A549 (cell line): ENCODE measurements at regions not wholly inside any gene's neighbourhood (a gene's known extent, or its start where the extent isn't known, plus 50 kb on each side); places are given as distances from the start of the nearest gene placed in this dataset.
A peak's percentile ranks its signal among the peaks of the same experiment; 100 is the strongest.

Experiments used
- ATAC-seq, 2 experiments: fragments of 200-7000 bp in 1 of 2; fragments of >200 bp in 1 of 2; cut with Nextera tagmentation in 1 of 2; cut with Tn5 transposase in 1 of 2; 3 replicates each; pipeline versions ENCODE4 v1.8.0 to v1.9.1; 2018 to 2020; ENCODE audit warnings: mild to moderate bottlenecking in 1 of 2, moderate library complexity in 1 of 2
- CTCF ChIA-PET: fragments of 300-600 bp; sonication (Branson Sonifier 250); formaldehyde crosslinking; extraction: SDS; loops from one replicate; lab custom pipeline; 2021; ENCODE audit warnings: antibody characterized with exemption, inconsistent platforms; lab: Yijun Ruan, JAX
- POLR2A ChIA-PET: fragments of 350-600 bp; formaldehyde crosslinking; extraction: SDS; loops from one replicate; lab custom pipeline; 2021; ENCODE audit warnings: antibody characterized with exemption, inconsistent platforms; lab: Yijun Ruan, JAX
- DNase-seq, 2 experiments: peaks; one replicate each; pipeline versions ENCODE4 v3.0.0 to v3.0.0-alpha.2; 2011 to 2016; ENCODE audit warnings: low read depth in 1 of 2, low spot score in 1 of 2
- FAIRE-seq: peaks from 2 replicates; lab custom pipeline; 2011; peaks lifted over from hg19 to GRCh38; lab: Jason Lieb, UNC
- H3K27ac ChIP-seq, 2 experiments: fragments of >200 bp; sonication (Bioruptor Twin); formaldehyde crosslinking; 3 replicates each; pipeline ENCODE4 v1.5.1; 2016 to 2017
- H3K4me1 ChIP-seq: fragments of >200 bp; sonication (Bioruptor Twin); formaldehyde crosslinking; 3 replicates; pipeline ENCODE4 v1.6.1; 2016
- H3K4me2 ChIP-seq: fragments of >200 bp; sonication (Bioruptor Twin); formaldehyde crosslinking; 3 replicates; pipeline ENCODE4 v1.6.1; 2016
- H3K4me3 ChIP-seq: fragments of >200 bp; sonication (Bioruptor Twin); formaldehyde crosslinking; 3 replicates; pipeline ENCODE4 v1.5.1; 2016
- H3K9me3 ChIP-seq: fragments of >200 bp; sonication (Bioruptor Twin); formaldehyde crosslinking; 3 replicates; pipeline ENCODE4 v1.6.1; 2016
- BHLHE40 ChIP-seq: IDR thresholded peaks from 2 replicates; pipeline ENCODE4 v1.6.1; 2012; ENCODE audit warnings: low read depth, low read length, inconsistent platforms
- CBX8 ChIP-seq: fragments of 200-600 bp; sonication (generic); IDR thresholded peaks from 2 replicates; pipeline ENCODE4 v1.6.1; 2016
- CHD2 ChIP-seq: fragments of 150-350 bp; IDR thresholded peaks from 2 replicates; pipeline ENCODE4 v1.6.1; 2014; ENCODE audit warnings: low read length; ENCODE audit not compliant: partially characterized antibody
- EHMT2 ChIP-seq: fragments of 200-600 bp; sonication (generic); IDR thresholded peaks from 2 replicates; pipeline ENCODE4 v1.6.1; 2016; ENCODE audit warnings: antibody characterized with exemption, low read depth, mild to moderate bottlenecking, moderate library complexity
- FOSB ChIP-seq: fragments of 250-450 bp; sonication (Bioruptor Pico); IDR thresholded peaks from 2 replicates; pipeline ENCODE4 v1.5.0; 2020; ENCODE audit warnings: mild to moderate bottlenecking, moderate library complexity
- FOXS1 ChIP-seq: fragments of 250-450 bp; sonication (Bioruptor Pico); IDR thresholded peaks from 2 replicates; pipeline ENCODE4 v1.5.0; 2020; ENCODE audit warnings: mild to moderate bottlenecking, moderate library complexity
- HEYL ChIP-seq: fragments of 250-450 bp; sonication (Bioruptor Pico); IDR thresholded peaks from 2 replicates; pipeline ENCODE4 v1.8.0; 2021; ENCODE audit warnings: mild to moderate bottlenecking, moderate library complexity
- HOXB13 ChIP-seq: fragments of 250-450 bp; sonication (Bioruptor Pico); IDR thresholded peaks from 2 replicates; pipeline ENCODE4 v1.5.0; 2020; ENCODE audit warnings: low read depth, mild to moderate bottlenecking, moderate library complexity
- HOXB5 ChIP-seq: fragments of 250-450 bp; sonication (Bioruptor Pico); IDR thresholded peaks from 2 replicates; pipeline ENCODE4 v1.5.0; 2020; ENCODE audit warnings: mild to moderate bottlenecking, moderate library complexity
- JUN ChIP-seq, 2 experiments: fragments of >200 bp; sonication (Bioruptor Twin); formaldehyde crosslinking; IDR thresholded peaks; 2 replicates in 1 of 2; 3 replicates in 1 of 2; pipeline ENCODE4 v1.6.1; 2016 to 2017
- KDM5A ChIP-seq: fragments of 200-600 bp; sonication (generic); IDR thresholded peaks from 2 replicates; pipeline ENCODE4 v1.6.1; 2016; ENCODE audit warnings: antibody characterized with exemption, mild to moderate bottlenecking
- MAZ ChIP-seq: fragments of 150-350 bp; IDR thresholded peaks from 2 replicates; pipeline ENCODE4 v1.6.1; 2014; ENCODE audit warnings: antibody characterized with exemption, low read depth, low read length, borderline replicate concordance
- MYC ChIP-seq: IDR thresholded peaks from 2 replicates; pipeline ENCODE4 v1.6.1; 2012; ENCODE audit warnings: mild to moderate bottlenecking, inconsistent platforms, low read length, improper control_type of control experiment, borderline replicate concordance
- NFE2L2 ChIP-seq: fragments of 150-350 bp; conservative IDR thresholded peaks from 2 replicates; pipeline ENCODE4 v1.6.1; 2014; ENCODE audit warnings: low read length
- NR3C1 ChIP-seq: fragments of >200 bp; sonication (Bioruptor Twin); formaldehyde crosslinking; IDR thresholded peaks from 3 replicates; pipeline ENCODE4 v1.6.1; 2017
- PHF8 ChIP-seq: fragments of 200-600 bp; sonication (generic); IDR thresholded peaks from 2 replicates; pipeline ENCODE4 v1.6.1; 2016; ENCODE audit warnings: low read depth, mild to moderate bottlenecking, antibody characterized with exemption, moderate library complexity, borderline replicate concordance
- RAD21 ChIP-seq, 2 experiments: fragments of >200 bp in 1 of 2; sonication (Bioruptor Twin) in 1 of 2; formaldehyde crosslinking in 1 of 2; IDR thresholded peaks in 1 of 2; conservative IDR thresholded peaks in 1 of 2; 2 replicates in 1 of 2; 3 replicates in 1 of 2; pipeline ENCODE4 v1.6.1; 2012 to 2018; ENCODE audit warnings: inconsistent platforms in 1 of 2
- RFX5 ChIP-seq: fragments of 450-650 bp; IDR thresholded peaks from 2 replicates; pipeline ENCODE4 v1.7.1; 2014; ENCODE audit warnings: antibody characterized with exemption, mild to moderate bottlenecking, moderate library complexity
- RNF2 ChIP-seq: fragments of 200-600 bp; sonication (generic); IDR thresholded peaks from 2 replicates; pipeline ENCODE4 v1.6.1; 2016; ENCODE audit warnings: low read depth, mild to moderate bottlenecking, antibody characterized with exemption, moderate library complexity, borderline replicate concordance
- SREBF2 ChIP-seq: fragments of 450-650 bp; IDR thresholded peaks from 2 replicates; pipeline ENCODE4 v1.6.1; 2014; ENCODE audit warnings: mild to moderate bottlenecking, moderate library complexity
- ZC3H11A ChIP-seq: fragments of 450-650 bp; IDR thresholded peaks from 2 replicates; pipeline ENCODE4 v1.6.1; 2014; ENCODE audit warnings: antibody characterized with exemption, mild to moderate bottlenecking
- WGBS: methylation state at CpG from one replicate; pipeline ENCODE4 v1.1.6; 2017; ENCODE audit errors: missing lambda C conversion rate; 5-methylcytosine and 5-hydroxymethylcytosine counted together
- TF ChIP-seq, protein P1 (sequence below): fragments of >200 bp; sonication (Bioruptor Twin); formaldehyde crosslinking; IDR thresholded peaks from 2 replicates; pipeline ENCODE4 v1.6.1; 2016
- TF ChIP-seq, protein P2 (sequence below): IDR thresholded peaks from 2 replicates; pipeline ENCODE4 v1.6.1; 2012
- TF ChIP-seq, protein P3 (sequence below): fragments of 450-650 bp; IDR thresholded peaks from 2 replicates; pipeline ENCODE4 v1.6.1; 2014; ENCODE audit warnings: antibody characterized with exemption

GRCh38 chr5:174319551-174319950 is 274.0 kb downstream of the NSG2 start:
- CTCF ChIA-PET = interaction anchor here (0.6 to 18.6 kb wide), 5 partner anchors 7 to 975 kb away, joined by 4 to 422 read pairs (median 19); partner anchors contain the start of gene NSG2
- no peak for DNase-seq
- peaks cover 5% of the 10 kb centered on the region; the same call in 1 of the 3 replicates for H3K4me1 ChIP-seq
- no peak overlapping the region for H3K4me3 ChIP-seq
- POLR2A ChIA-PET = no interaction called here
- no peak for FAIRE-seq
- no peak overlapping the region for H3K27ac ChIP-seq
- no peaks in the 10 kb centered on the region; the same call in 2 of the 3 replicates for H3K9me3 ChIP-seq
- no peak for ATAC-seq
- 30% methylated on average over 9 of the region's 9 CpGs for WGBS
- TF ChIP-seq EHMT2 = no peak
- TF ChIP-seq, protein P1, sequence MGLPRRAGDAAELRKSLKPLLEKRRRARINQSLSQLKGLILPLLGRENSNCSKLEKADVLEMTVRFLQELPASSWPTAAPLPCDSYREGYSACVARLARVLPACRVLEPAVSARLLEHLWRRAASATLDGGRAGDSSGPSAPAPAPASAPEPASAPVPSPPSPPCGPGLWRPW = no peak
- no peak for TF ChIP-seq BHLHE40
- no peak for TF ChIP-seq SREBF2
- no peak for TF ChIP-seq CHD2
- TF ChIP-seq FOXS1 (CRISPR knock-in tag) = no peak
- no peak for TF ChIP-seq RAD21 (conservative IDR thresholded peaks at IDR 0.05 in 1 of 2, IDR thresholded peaks at IDR 0.05 in 1 of 2)
- TF ChIP-seq PHF8 = no peak
- no peak overlapping the region for H3K4me2 ChIP-seq

- CTCF ChIA-PET = interaction anchor here (7.4 to 18.6 kb wide), 2 partner anchors 9 to 273 kb away, joined by 41 to 422 read pairs; partner anchors contain the start of gene NSG2
- DNase-seq (no peak), FAIRE-seq (no peak), ATAC-seq (no peak)
- Histone ChIP-seq H3K4me1 (peaks cover 9% of the 10 kb centered on the region; the same call in 1 of the 3 replicates), H3K4me2 (no peak overlapping the region), H3K9me3 (no peaks in the 10 kb centered on the region; the same call in 2 of the 3 replicates), H3K27ac (no peak overlapping the region), H3K4me3 (no peak overlapping the region)
- 11% methylated on average over 4 of the region's 6 CpGs for WGBS
- POLR2A ChIA-PET = no interaction called here
- TF ChIP-seq MAZ (no peak), KDM5A (no peak), RNF2 (no peak), HEYL (CRISPR knock-in tag) (no peak), RFX5 (no peak), FOSB (CRISPR knock-in tag) (no peak), NFE2L2 (no peak), CBX8 (no peak), CHD2 (no peak), SREBF2 (no peak), JUN (IDR thresholded peaks at IDR 0.05) (no peak), NR3C1 (no peak), ZC3H11A (no peak)
- TF ChIP-seq, protein P2, sequence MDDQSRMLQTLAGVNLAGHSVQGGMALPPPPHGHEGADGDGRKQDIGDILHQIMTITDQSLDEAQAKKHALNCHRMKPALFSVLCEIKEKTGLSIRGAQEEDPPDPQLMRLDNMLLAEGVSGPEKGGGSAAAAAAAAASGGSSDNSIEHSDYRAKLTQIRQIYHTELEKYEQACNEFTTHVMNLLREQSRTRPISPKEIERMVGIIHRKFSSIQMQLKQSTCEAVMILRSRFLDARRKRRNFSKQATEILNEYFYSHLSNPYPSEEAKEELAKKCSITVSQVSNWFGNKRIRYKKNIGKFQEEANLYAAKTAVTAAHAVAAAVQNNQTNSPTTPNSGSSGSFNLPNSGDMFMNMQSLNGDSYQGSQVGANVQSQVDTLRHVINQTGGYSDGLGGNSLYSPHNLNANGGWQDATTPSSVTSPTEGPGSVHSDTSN = no peak
- TF ChIP-seq, protein P3, sequence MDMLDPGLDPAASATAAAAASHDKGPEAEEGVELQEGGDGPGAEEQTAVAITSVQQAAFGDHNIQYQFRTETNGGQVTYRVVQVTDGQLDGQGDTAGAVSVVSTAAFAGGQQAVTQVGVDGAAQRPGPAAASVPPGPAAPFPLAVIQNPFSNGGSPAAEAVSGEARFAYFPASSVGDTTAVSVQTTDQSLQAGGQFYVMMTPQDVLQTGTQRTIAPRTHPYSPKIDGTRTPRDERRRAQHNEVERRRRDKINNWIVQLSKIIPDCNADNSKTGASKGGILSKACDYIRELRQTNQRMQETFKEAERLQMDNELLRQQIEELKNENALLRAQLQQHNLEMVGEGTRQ = no peak
These were observed 274.5 kb downstream of the NSG2 start for GRCh38 chr5:174320051-174320450.

- DNase-seq (peak; percentile 59 to 63), ATAC-seq (peak; percentile 72 to 78), FAIRE-seq (no peak)
- POLR2A ChIA-PET = no interaction called here
- TF ChIP-seq HEYL (CRISPR knock-in tag) = no peak
- no peak for TF ChIP-seq HOXB5 (CRISPR knock-in tag)
- TF ChIP-seq, protein P3 = peak; percentile 43; the same call in 1 of the 2 replicates
- TF ChIP-seq HOXB13 = no peak
- no peak for TF ChIP-seq MYC
- TF ChIP-seq SREBF2 = no peak
- TF ChIP-seq RNF2 = no peak
- CTCF ChIA-PET = interaction anchor here (0.6 to 7.4 kb wide), 6 partner anchors 13 to 412 kb away, joined by 3 to 41 read pairs (median 4); partner anchors contain the start of gene NSG2
- no peaks in the 10 kb centered on the region; the same call in 2 of the 3 replicates for H3K9me3 ChIP-seq
- no peak overlapping the region for H3K27ac ChIP-seq
- no peak overlapping the region for H3K4me3 ChIP-seq
- H3K4me1 ChIP-seq = peaks cover 9% of the 10 kb centered on the region; the same call in 1 of the 3 replicates
- WGBS = 16% methylated on average over 4 of the region's 4 CpGs
- peak overlapping the region; percentile 37 for H3K4me2 ChIP-seq
These were observed 278.4 kb downstream of the NSG2 start for GRCh38 chr5:174323878-174324281.
